WI38 (cell line): ENCODE measurements at regions not wholly inside any gene's neighbourhood (a gene's known extent, or its start where the extent isn't known, plus 50 kb on each side); places are given as distances from the start of the nearest gene placed in this dataset.

ENCODE experiments used
- H3K4me3 ChIP-seq: 2 replicates; pipeline ENCODE4 v1.5.1; 2011; ENCODE audit warnings: low read depth, mild to moderate bottlenecking, control low read depth, low read length
- CTCF ChIP-seq: IDR thresholded peaks from 2 replicates; pipeline ENCODE4 v1.5.1; 2012; ENCODE audit warnings: low read depth, mild to moderate bottlenecking, control low read depth, low read length

GRCh38 chr12:127249428-127249827, 1017.5 kb upstream of the TMEM132C start:
- no peak overlapping the region for H3K4me3 ChIP-seq
- no peak for TF ChIP-seq CTCF

GRCh38 chr12:127253797-127254327, 1013.1 kb upstream of the TMEM132C start:
- H3K4me3 ChIP-seq: no peak overlapping the region
- no peak for TF ChIP-seq CTCF

- TF ChIP-seq CTCF: no peak
- no peak overlapping the region for H3K4me3 ChIP-seq
These were observed 1012.5 kb upstream of the TMEM132C start for GRCh38 chr12:127254420-127254955.

GRCh38 chr12:127257366-127257935, 1009.5 kb upstream of the TMEM132C start:
- no peak for TF ChIP-seq CTCF
- H3K4me3 ChIP-seq: no peak overlapping the region

GRCh38 chr12:127260531-127260930, 1006.4 kb upstream of the TMEM132C start:
- no peak for TF ChIP-seq CTCF
- H3K4me3 ChIP-seq: no peak overlapping the region

- H3K4me3 ChIP-seq: no peak overlapping the region
- TF ChIP-seq CTCF: no peak
These were observed 1006.0 kb upstream of the TMEM132C start for GRCh38 chr12:127260999-127261398.

GRCh38 chr12:127262615-127263014, 1004.4 kb upstream of the TMEM132C start:
- no peak for TF ChIP-seq CTCF

More at GRCh38 chr12:127262615-127263014, 1004.4 kb upstream of the TMEM132C start:
- no peak overlapping the region for H3K4me3 ChIP-seq
